Chondrocyte (in vitro differentiated cells): ENCODE measurements at regions not wholly inside any gene's neighbourhood (a gene's known extent, or its start where the extent isn't known, plus 50 kb on each side); places are given as distances from the start of the nearest gene placed in this dataset.

ENCODE experiments used
- DNase-seq: peaks from one replicate; pipeline ENCODE4 v3.0.0; 2021; ENCODE audit warnings: mixed read lengths, low spot score
- H3K27ac Mint-ChIP-seq: one replicate; pipeline ENCODE4 v1.8.0; 2021; ENCODE audit warnings: mild to moderate bottlenecking, moderate library complexity, mixed read lengths; ENCODE audit not compliant: unreplicated experiment
- H3K27me3 Mint-ChIP-seq: 2 replicates; pipeline ENCODE4 v1.8.0; 2021; ENCODE audit warnings: low read depth, mixed read lengths
- H3K36me3 Mint-ChIP-seq: 2 replicates; pipeline ENCODE4 v1.8.0; 2021; ENCODE audit warnings: low read depth, mixed read lengths
- H3K4me1 Mint-ChIP-seq: 2 replicates; pipeline ENCODE4 v1.8.0; 2021; ENCODE audit warnings: low read depth, mild to moderate bottlenecking, mixed read lengths
- H3K4me3 Mint-ChIP-seq: one replicate; pipeline ENCODE4 v1.8.0; 2021; ENCODE audit warnings: mild to moderate bottlenecking, moderate library complexity, mixed read lengths; ENCODE audit not compliant: unreplicated experiment
- H3K9me3 Mint-ChIP-seq: 2 replicates; pipeline ENCODE4 v1.8.0; 2021; ENCODE audit warnings: low read depth, mixed read lengths
- TF ChIP-seq, protein P1 (sequence below): fragments of 200-600 bp; sonication (generic); IDR thresholded peaks from 2 replicates; pipeline ENCODE4 v1.5.0; 2021; ENCODE audit warnings: antibody characterized with exemption, mild to moderate bottlenecking, moderate library complexity

DNA sequence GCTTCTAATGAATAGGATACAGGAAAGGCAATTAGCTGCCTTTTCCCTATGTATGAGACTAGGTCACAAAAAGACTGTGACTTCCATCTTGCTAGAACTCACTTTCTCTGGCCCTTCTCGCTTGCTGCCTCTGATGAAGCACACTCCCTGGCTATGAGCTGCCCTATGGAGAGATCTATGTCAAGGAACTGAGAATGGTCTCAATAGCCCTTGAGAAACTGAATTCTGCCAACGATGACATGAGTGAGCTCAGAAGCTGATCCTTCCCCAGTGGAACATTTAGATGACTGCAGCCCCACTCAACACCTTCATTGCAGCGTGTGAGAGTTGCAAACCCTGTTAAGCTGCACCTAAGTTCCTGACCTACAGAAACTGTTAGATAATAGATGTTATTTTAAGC, 309.8 kb downstream of the COG6 start:
- Mint-ChIP-seq H3K4me1 (peaks cover 20% of the 10 kb centered on the region), H3K27ac (no peak overlapping the region), H3K9me3 (no peaks in the 10 kb centered on the region), H3K36me3 (no peaks in the 10 kb centered on the region), H3K27me3 (no peaks in the 10 kb centered on the region), H3K4me3 (no peak overlapping the region)
- DNase-seq: no peak
- TF ChIP-seq, protein P1, sequence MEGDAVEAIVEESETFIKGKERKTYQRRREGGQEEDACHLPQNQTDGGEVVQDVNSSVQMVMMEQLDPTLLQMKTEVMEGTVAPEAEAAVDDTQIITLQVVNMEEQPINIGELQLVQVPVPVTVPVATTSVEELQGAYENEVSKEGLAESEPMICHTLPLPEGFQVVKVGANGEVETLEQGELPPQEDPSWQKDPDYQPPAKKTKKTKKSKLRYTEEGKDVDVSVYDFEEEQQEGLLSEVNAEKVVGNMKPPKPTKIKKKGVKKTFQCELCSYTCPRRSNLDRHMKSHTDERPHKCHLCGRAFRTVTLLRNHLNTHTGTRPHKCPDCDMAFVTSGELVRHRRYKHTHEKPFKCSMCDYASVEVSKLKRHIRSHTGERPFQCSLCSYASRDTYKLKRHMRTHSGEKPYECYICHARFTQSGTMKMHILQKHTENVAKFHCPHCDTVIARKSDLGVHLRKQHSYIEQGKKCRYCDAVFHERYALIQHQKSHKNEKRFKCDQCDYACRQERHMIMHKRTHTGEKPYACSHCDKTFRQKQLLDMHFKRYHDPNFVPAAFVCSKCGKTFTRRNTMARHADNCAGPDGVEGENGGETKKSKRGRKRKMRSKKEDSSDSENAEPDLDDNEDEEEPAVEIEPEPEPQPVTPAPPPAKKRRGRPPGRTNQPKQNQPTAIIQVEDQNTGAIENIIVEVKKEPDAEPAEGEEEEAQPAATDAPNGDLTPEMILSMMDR: no peak

DNA sequence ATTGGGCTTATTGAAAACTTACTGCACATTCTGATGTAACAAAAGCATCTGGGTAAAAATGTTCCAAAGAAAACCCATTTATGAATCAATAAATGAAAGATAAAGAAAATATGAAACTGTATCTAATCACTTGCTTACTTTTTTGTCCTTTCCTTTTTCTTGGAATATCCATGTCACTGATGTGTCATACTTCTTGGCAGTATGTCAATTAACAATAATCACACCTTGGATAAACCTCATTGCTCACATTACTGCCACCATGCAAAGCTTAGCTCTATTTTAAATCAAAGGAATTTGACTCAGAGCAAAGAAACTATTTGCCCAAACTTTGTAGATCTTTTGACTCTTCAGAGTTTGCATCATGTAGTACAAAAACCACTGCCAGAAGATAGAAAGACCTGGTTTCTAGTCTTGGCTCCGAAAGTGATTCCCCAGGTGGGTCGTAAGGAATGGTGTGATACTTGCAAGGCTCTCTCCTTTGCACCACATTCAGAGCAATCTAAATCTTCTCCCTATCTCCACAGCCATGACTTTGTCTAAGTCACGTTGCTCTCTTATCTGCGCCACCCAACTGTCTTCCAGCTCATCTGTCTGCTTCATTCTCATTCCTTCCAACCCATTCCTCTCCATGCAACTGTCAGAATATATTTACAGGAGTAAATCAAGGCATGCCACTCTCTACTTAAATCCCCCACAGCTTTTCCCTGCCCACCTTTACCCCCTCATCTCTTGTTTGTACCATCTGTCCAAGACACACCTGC, 311.9 kb downstream of the COG6 start:
- Mint-ChIP-seq H3K4me3 (no peak overlapping the region), H3K36me3 (no peaks in the 10 kb centered on the region), H3K27me3 (no peaks in the 10 kb centered on the region), H3K9me3 (no peaks in the 10 kb centered on the region), H3K27ac (no peak overlapping the region), H3K4me1 (peaks cover 6% of the 10 kb centered on the region)
- no peak for DNase-seq
- TF ChIP-seq, protein P1: no peak

DNA sequence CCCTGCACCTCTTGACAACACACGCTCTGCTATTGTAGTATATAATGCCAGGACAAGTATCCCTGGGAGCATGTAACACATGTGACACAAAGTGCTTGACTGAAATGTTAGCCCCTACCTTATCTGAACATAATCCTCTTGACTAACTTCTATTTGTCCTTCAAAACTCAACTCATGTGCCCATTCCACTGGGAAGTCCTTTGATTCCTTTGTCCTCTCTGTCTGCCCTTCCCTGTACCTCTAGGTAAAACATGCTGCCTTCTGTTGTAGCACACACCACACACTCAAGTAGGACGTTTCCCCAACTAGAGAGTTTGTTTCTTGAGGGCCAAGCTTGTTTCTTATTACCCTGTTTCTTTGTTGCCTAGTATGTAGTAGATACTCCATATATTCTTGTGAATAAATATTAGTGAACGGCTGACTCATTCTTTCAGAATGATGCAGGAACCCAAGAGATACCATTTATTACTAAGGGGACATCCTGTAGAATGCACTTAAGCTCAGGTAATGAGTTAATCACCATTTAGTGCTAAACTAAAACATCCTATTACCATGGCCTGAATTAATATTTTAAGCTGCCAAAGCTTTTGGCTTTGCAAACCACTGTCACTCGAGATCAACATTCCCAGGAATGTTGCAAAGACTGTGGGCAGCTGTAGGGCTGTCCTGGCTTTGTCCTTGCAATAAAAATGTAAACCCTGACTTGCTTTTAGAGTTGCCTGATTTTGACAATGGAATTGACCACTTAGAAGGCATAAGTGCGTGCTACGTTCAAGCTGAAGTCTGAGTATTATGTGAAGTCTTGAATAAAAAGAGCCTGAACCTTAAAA, 313.4 kb downstream of the COG6 start:
- TF ChIP-seq, protein P1: no peak
- Mint-ChIP-seq H3K27ac (no peak overlapping the region), H3K27me3 (no peaks in the 10 kb centered on the region), H3K4me1 (no peaks in the 10 kb centered on the region), H3K4me3 (no peak overlapping the region), H3K36me3 (no peaks in the 10 kb centered on the region), H3K9me3 (no peaks in the 10 kb centered on the region)
- DNase-seq: no peak

DNA sequence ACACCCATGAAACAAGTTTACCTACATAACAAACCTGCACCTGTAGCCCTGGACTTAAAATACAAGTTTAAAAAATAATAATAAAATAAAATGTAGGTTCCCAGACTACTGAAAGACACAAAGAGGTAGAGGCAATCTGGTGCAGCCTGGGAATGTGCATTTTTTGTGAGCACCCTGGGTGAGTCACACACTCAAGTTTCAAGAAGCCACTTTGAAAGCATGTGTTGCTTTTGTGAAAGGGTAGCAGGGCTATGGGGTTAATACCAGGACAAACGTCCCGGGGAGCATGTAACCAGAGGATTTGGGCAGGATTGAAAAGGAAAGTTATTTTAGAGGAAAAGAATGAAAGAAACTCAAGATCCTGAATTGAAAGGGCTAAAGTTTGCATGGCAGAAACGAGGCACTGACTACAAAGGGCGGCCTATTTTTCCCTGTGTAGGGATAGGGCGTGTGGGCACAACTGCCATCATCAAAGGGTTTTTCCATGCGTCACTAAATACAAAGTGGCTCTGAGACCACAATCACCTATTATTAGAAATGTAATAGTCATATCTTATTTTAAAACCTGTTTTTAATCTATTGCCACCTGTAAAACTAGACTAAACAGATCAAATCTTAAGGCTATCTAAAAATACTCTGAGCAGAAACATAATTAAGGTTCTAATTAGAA, 314.9 kb downstream of the COG6 start:
- Mint-ChIP-seq H3K36me3 (no peaks in the 10 kb centered on the region), H3K4me3 (no peak overlapping the region), H3K27ac (no peak overlapping the region), H3K9me3 (no peaks in the 10 kb centered on the region), H3K4me1 (no peaks in the 10 kb centered on the region), H3K27me3 (peaks cover 2% of the 10 kb centered on the region)
- TF ChIP-seq, protein P1: no peak
- no peak for DNase-seq

DNA sequence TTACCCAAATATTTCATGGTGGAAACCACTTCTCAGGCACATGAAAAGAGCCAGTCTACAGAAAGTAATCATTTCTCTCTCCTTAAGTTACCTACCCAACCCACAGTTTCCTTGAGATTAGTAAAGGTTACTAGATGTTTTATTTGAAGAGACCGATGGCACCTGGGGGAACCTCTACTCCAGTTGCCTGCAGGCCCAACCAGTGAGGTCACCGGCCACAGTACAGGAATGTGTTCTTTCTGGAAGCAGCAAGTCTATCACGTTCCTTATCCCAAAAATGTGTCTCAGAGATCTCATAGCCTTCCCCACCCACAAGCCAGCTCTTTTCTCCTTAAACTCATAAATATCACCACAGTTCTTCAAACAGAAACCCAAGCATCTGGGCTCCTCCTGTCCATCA, 316.1 kb downstream of the COG6 start:
- Mint-ChIP-seq H3K9me3 (no peaks in the 10 kb centered on the region), H3K27me3 (peaks cover 2% of the 10 kb centered on the region), H3K36me3 (no peaks in the 10 kb centered on the region), H3K4me3 (no peak overlapping the region), H3K4me1 (no peaks in the 10 kb centered on the region), H3K27ac (no peak overlapping the region)
- no peak for DNase-seq
- TF ChIP-seq, protein P1: no peak
